ENCODE measurements at regions not wholly inside any gene's neighbourhood (a gene's known extent, or its start where the extent isn't known, plus 50 kb on each side); places are given as distances from the start of the nearest gene placed in this dataset.
"Not testable (repeated sequence)": the region's sequence is repeated elsewhere in the genome, so short reads cannot be mapped to it uniquely, and the experiment has no call there.

GRCh38 chr4:146104052-146104451 is 71.5 kb upstream of the LSM6 start:
- not testable (repeated sequence) for TF ChIP-seq YY1 (IDR thresholded peaks at IDR 0.05; ENCODE audit: insufficient read depth, insufficient read length); ZNF274 (IDR thresholded peaks at IDR 0.05; ENCODE audit: low read depth, low read length); SUZ12 (IDR thresholded peaks at IDR 0.05; ENCODE audit: extremely low read depth, insufficient read depth, insufficient read length)

All from NT2/D1 (cell line).